Heart left ventricle (tissue), 13 donors: ENCODE measurements at regions not wholly inside any gene's neighbourhood (a gene's known extent, or its start where the extent isn't known, plus 50 kb on each side); places are given as distances from the start of the nearest gene placed in this dataset.

Experiments
- POLR2A ChIP-seq, 2 donors: fragments of 450-650 bp; IDR thresholded peaks; one replicate each; pipeline ENCODE4 v1.6.1; 2017; ENCODE audit warnings: antibody characterized with exemption in 2 of 2, mild to moderate bottlenecking in 2 of 2, moderate library complexity in 2 of 2
- TF ChIP-seq, protein P1 (sequence below), 12 donors: fragments of 200-600 bp; sonication (generic) in 4 of 12; IDR thresholded peaks; one replicate each; pipeline versions ENCODE4 v1.5.0 to v1.8.0; 2018 to 2022; ENCODE audit warnings: antibody characterized with exemption in 12 of 12, mild to moderate bottlenecking in 5 of 12
- donor health status: ischemic (EF 13 %, LVEDD 7.1; RV severe dilation, severe dysfunction).
- donor health status: DM: no; HTN: yes; CAD: no.
- donor health status: DM: no; HTN: no; CAD: no.
- donor health status: ischemic (EF 25% LVEDD 6.9; RV normal size, moderate dysfunction).
- donor health status: ischemic (EF 25% LVEDD 5.7; RV mildly dilated, moderate dysfunction).
- donor health status: ischemic (EF 35%, LVEDD 5.7; RV mildly dilated, moderate dysfunction).
- donor health status: nonischemic (EF 11% LVEDD 7.7; RV severe dilation, severe dysfunction).
- donor health status: DM: yes; HTN: yes; CAD: no.
- donor health status: PGD.
- donor health status: ischemic (EF 29% LVEDD 5.4; RV normal size, mild dysfunction).
- donor health status: nonischemic (EF 23%, LVEDD 6.1; RV moderate dilation, normal function).

GRCh38 chr11:69218946-69219720, 63.4 kb downstream of the SMIM38 start:
- TF ChIP-seq, protein P1, sequence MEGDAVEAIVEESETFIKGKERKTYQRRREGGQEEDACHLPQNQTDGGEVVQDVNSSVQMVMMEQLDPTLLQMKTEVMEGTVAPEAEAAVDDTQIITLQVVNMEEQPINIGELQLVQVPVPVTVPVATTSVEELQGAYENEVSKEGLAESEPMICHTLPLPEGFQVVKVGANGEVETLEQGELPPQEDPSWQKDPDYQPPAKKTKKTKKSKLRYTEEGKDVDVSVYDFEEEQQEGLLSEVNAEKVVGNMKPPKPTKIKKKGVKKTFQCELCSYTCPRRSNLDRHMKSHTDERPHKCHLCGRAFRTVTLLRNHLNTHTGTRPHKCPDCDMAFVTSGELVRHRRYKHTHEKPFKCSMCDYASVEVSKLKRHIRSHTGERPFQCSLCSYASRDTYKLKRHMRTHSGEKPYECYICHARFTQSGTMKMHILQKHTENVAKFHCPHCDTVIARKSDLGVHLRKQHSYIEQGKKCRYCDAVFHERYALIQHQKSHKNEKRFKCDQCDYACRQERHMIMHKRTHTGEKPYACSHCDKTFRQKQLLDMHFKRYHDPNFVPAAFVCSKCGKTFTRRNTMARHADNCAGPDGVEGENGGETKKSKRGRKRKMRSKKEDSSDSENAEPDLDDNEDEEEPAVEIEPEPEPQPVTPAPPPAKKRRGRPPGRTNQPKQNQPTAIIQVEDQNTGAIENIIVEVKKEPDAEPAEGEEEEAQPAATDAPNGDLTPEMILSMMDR (IDR thresholded peaks at IDR 0.05), result no peak
- no peak for TF ChIP-seq POLR2A (IDR thresholded peaks at IDR 0.05)
